Mucosa of descending colon (tissue), 3 donors: ENCODE measurements at regions not wholly inside any gene's neighbourhood (a gene's known extent, or its start where the extent isn't known, plus 50 kb on each side); places are given as distances from the start of the nearest gene placed in this dataset.

Source experiments
- ATAC-seq: fragments of 200-7000 bp; cut with Tn5 transposase; one replicate; pipeline ENCODE4 v1.9.1; 2020; ENCODE audit warnings: mild to moderate bottlenecking, moderate library complexity
- DNase-seq, 3 donors: peaks; one replicate each; pipeline ENCODE4 v3.0.0-alpha.2; 2020
- H3K36me3 ChIP-seq: fragments of 200-600 bp; one replicate; pipeline ENCODE4 v1.8.0; 2021; ENCODE audit warnings: low read depth, mild to moderate bottlenecking
- H3K4me1 ChIP-seq: fragments of 200-600 bp; one replicate; pipeline ENCODE4 v1.8.0; 2021; ENCODE audit warnings: low read depth, mild to moderate bottlenecking
- H3K4me3 ChIP-seq: fragments of 200-600 bp; one replicate; pipeline ENCODE4 v1.8.0; 2021; ENCODE audit warnings: mild to moderate bottlenecking
- H3K9me3 ChIP-seq: fragments of 200-600 bp; one replicate; pipeline ENCODE4 v1.8.0; 2021; ENCODE audit warnings: mild to moderate bottlenecking
- CTCF ChIP-seq: fragments of 200-600 bp; IDR thresholded peaks from one replicate; pipeline ENCODE4 v1.8.0; 2022; ENCODE audit warnings: antibody characterized with exemption, mild to moderate bottlenecking
- intact Hi-C, 2 donors: fragments of 100-400 bp; cut with DNase I in 1 of 2; cut with micrococcal nuclease in 1 of 2; formaldehyde crosslinking; loops; one replicate each; pipeline versions ENCODE4 v1.11.0 to v1.11.1; 2022; cut with DNase I, micrococcal nuclease
- donor health status: DM: no; HTN: no; CAD: no; lungs with moderate emphysema.
- donor health status: DM: no; HTN: no; CAD: no.
- donor health status: DM: no; HTN: yes; CAD: no.

DNA sequence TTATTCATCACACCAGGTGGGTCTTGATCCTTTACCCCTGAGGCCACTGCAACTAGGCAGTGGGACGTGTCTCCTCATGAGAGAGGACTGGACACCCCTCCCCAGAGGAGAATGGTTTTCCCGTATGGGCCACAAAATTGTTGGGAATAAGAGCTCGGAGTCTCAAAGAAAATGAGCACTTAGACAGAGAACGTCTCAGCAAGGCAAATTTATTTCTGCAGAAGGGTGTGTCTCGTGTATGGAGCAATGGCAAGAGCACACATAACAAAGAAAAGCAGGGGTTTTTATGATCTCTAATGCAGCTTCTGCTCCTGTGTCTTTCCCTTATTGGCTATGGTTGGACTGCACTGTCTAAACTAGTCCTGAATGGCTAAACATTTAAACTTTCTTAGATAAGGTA is 803.5 kb downstream of the PLOD2 start:
- peaks cover 30% of the 10 kb centered on the region for H3K9me3 ChIP-seq
- intact Hi-C loops, result no loop called here
- TF ChIP-seq CTCF, result no peak

GRCh38 chr3:145359040-145359439 is 801.9 kb downstream of the PLOD2 start:
- no peak for ATAC-seq
- DNase-seq, result no peak
- Histone ChIP-seq H3K4me1 (no peaks in the 10 kb centered on the region), H3K36me3 (no peaks in the 10 kb centered on the region), H3K9me3 (peaks cover 24% of the 10 kb centered on the region), H3K4me3 (no peak overlapping the region)
- no peak for TF ChIP-seq CTCF
- intact Hi-C loops, result no loop called here

More for the DNA sequence above, 803.5 kb downstream of the PLOD2 start:
- Histone ChIP-seq H3K4me3 (no peak overlapping the region), H3K36me3 (no peaks in the 10 kb centered on the region), H3K4me1 (no peaks in the 10 kb centered on the region)
- ATAC-seq (no peak), DNase-seq (no peak)

DNA sequence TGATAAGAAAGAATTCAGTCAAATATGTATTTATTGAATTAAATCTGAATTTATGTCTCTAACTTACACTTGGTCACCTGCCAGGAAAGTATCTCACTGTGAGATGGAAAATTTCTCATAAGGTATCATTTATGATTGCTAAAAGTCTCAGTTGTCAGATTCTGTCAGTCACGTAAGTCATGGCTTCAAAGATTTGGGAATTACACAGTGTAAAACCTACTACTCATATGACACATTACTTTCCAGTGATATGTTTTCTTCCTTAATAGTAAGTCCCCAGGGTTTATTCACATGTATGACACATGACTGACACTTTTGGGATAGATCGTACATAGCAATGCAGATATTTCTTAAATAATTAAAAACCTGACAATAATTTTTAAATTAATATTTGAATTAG is 792.2 kb downstream of the PLOD2 start:
- DNase-seq (no peak), ATAC-seq (no peak)
- H3K36me3 ChIP-seq, result no peaks in the 10 kb centered on the region
- peaks cover 3% of the 10 kb centered on the region for H3K9me3 ChIP-seq
- no peak overlapping the region for H3K4me3 ChIP-seq
- intact Hi-C loops, result no loop called here
- H3K4me1 ChIP-seq, result no peaks in the 10 kb centered on the region
- TF ChIP-seq CTCF, result no peak

- TF ChIP-seq CTCF, result no peak
- intact Hi-C loops, result no loop called here
- H3K4me3 ChIP-seq, result no peak overlapping the region
- no peak for DNase-seq
- no peaks in the 10 kb centered on the region for H3K4me1 ChIP-seq
- ATAC-seq, result no peak
- H3K9me3 ChIP-seq, result peaks cover 16% of the 10 kb centered on the region
- no peaks in the 10 kb centered on the region for H3K36me3 ChIP-seq
Observed at GRCh38 chr3:145370870-145371269, 790.1 kb downstream of the PLOD2 start.

DNA sequence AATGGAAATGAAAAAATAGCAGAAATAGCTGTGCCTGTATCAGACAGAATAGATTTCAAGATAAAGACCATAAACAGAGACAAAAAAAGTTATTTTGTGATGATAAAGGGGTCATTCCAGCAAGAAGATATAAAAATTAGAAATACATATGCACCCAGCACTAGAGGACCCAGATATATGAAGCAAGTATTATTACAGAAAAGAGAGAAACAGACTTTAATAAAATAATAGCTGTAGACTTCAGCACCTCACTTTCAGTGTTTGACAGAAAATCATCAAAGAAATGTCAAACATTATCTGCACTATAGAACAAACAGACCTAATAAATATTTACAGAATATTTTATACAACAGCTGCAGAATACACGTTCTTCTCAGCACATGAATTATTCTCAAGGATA is 783.7 kb downstream of the PLOD2 start:
- intact Hi-C loops, result no loop called here
- DNase-seq, result no peak
- ATAC-seq, result no peak
- no peak for TF ChIP-seq CTCF
- H3K36me3 ChIP-seq, result no peaks in the 10 kb centered on the region
- H3K4me3 ChIP-seq, result no peak overlapping the region
- peaks cover 14% of the 10 kb centered on the region for H3K9me3 ChIP-seq
- no peaks in the 10 kb centered on the region for H3K4me1 ChIP-seq

DNA sequence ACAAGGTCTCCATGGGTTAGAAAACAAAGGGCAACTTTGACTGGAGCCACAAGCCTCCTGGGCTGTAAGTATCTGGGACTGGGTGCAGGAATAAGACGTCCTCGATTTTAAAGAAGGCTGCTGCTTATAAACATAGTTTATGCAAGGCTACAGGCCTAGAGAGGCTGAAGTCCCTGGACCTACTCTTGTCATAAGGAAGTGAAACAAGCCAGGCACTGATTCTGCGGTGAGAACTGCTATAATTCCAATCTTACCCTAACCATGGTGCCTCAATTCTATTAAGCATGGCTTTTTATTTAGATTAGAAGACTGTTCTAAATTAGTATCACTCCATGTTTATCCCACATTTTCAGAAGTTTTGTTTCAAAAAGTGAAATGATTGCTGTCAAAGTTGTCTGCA is 777.6 kb downstream of the PLOD2 start:
- H3K4me1 ChIP-seq, result no peaks in the 10 kb centered on the region
- no peak for TF ChIP-seq CTCF
- ATAC-seq (no peak), DNase-seq (no peak)
- H3K36me3 ChIP-seq, result no peaks in the 10 kb centered on the region
- intact Hi-C loops, result no loop called here
- H3K9me3 ChIP-seq, result peaks cover 10% of the 10 kb centered on the region
- H3K4me3 ChIP-seq, result no peak overlapping the region
